ENCODE measurements at regions not wholly inside any gene's neighbourhood (a gene's known extent, or its start where the extent isn't known, plus 50 kb on each side); places are given as distances from the start of the nearest gene placed in this dataset.
A peak's percentile ranks its signal among the peaks of the same experiment; 100 is the strongest.

GRCh38 chr12:88329833-88330232, 187.7 kb downstream of the TMTC3 start:
- H3K4me1 ChIP-seq (ENCODE audit: control insufficient read depth, insufficient read depth, low read length) = peaks cover 7% of the 10 kb centered on the region
- no peak overlapping the region for H3K9ac ChIP-seq (ENCODE audit: low read depth, low read length)
- peaks cover 3% of the 10 kb centered on the region; the same call in 1 of the 2 replicates for H4K20me1 ChIP-seq (ENCODE audit: insufficient read depth, low read length)
- H2AK9ac ChIP-seq (replicated peaks; ENCODE audit: low read depth, low read length, poor library complexity) = no peak overlapping the region
- H2BK120ac ChIP-seq (ENCODE audit: low read depth, low read length) = no peak overlapping the region
- H3K36me3 ChIP-seq (ENCODE audit: control insufficient read depth, insufficient read depth, low read length) = no peaks in the 10 kb centered on the region
- no peaks in the 10 kb centered on the region for H3K27me3 ChIP-seq (ENCODE audit: control insufficient read depth, insufficient read depth, low read length)
- BruUV-seq (replicated peaks) = no TSS peak
- no peak overlapping the region; the same call in 1 of the 2 replicates for H2BK20ac ChIP-seq (ENCODE audit: low read depth, low read length)
- POLR2A ChIA-PET (ENCODE audit: unreplicated experiment) = no interaction called here
- no peak overlapping the region for H3K4ac ChIP-seq (ENCODE audit: low read depth, low read length)
- H2AK5ac ChIP-seq (ENCODE audit: low read depth, low read length) = no peak overlapping the region
- intact Hi-C loops (cut with micrococcal nuclease) = loop anchor here (5.0 to 10.0 kb wide), 3 partner anchors 195 to 665 kb away; no protein-coding TSS in a partner anchor
- ATAC-seq (ENCODE audit: low read depth) (no peak), DNase-seq (no peak)
- no peak overlapping the region for H3K27ac ChIP-seq (ENCODE audit: insufficient read depth, low read length)
- peak overlapping the region; percentile 46; the same call in 1 of the 2 replicates for H3K18ac ChIP-seq (ENCODE audit: low read depth, low read length)
- H4K91ac ChIP-seq (ENCODE audit: insufficient read depth, low read depth, low read length) = no peak overlapping the region
- H3K79me1 ChIP-seq (ENCODE audit: low read depth in 1 of 2, low read length in 2 of 2) = no peaks in the 10 kb centered on the region
- H4K5ac ChIP-seq (ENCODE audit: low read depth, low read length) = no peak overlapping the region
- no peak overlapping the region for H2BK5ac ChIP-seq (ENCODE audit: low read depth, low read length, poor library complexity, severe bottlenecking)
- no peak for TF ChIP-seq POLR2A (IDR thresholded peaks at IDR 0.05; ENCODE audit: low read depth, low read length)
- no peak for TF ChIP-seq RAD21 (IDR thresholded peaks at IDR 0.05; ENCODE audit: low read length)
- TF ChIP-seq RFX5 (IDR thresholded peaks at IDR 0.05; ENCODE audit: low read depth, low read length) = no peak
- no peak for TF ChIP-seq BHLHE40 (IDR thresholded peaks at IDR 0.05; ENCODE audit: low read depth, low read length)
- no peak for TF ChIP-seq NFE2L2 (IDR thresholded peaks at IDR 0.05; ENCODE audit: low read depth, low read length)
- TF ChIP-seq ELK1 (IDR thresholded peaks at IDR 0.05; ENCODE audit: borderline replicate concordance, low read depth, low read length) = no peak
- TF ChIP-seq CTCF (conservative IDR thresholded peaks at IDR 0.05; ENCODE audit: low read depth, low read length) = no peak
- TF ChIP-seq SMC3 (IDR thresholded peaks at IDR 0.05; ENCODE audit: low read depth, low read length) = no peak
- no peak for TF ChIP-seq CHD1 (IDR thresholded peaks at IDR 0.05; ENCODE audit: low read depth, low read length)
- no peak for TF ChIP-seq USF2 (IDR thresholded peaks at IDR 0.05; ENCODE audit: low read depth, low read length)
- no peak for TF ChIP-seq MXI1 (IDR thresholded peaks at IDR 0.05; ENCODE audit: borderline replicate concordance, low read depth, low read length)
- no peak for TF ChIP-seq MAFK (IDR thresholded peaks at IDR 0.05; ENCODE audit: low read depth, low read length)
- no peak for TF ChIP-seq RCOR1 (IDR thresholded peaks at IDR 0.05; ENCODE audit: insufficient replicate concordance, low read length)
- no peak for TF ChIP-seq MAZ (IDR thresholded peaks at IDR 0.05; ENCODE audit: borderline replicate concordance, low read depth, low read length)
- TF ChIP-seq CEBPB (IDR thresholded peaks at IDR 0.05; ENCODE audit: low read depth, low read length) = no peak
- CTCF ChIA-PET = no interaction called here
- H3K9me3 ChIP-seq (ENCODE audit: control insufficient read depth, insufficient read depth, low read length) = no peaks in the 10 kb centered on the region
- no peak overlapping the region for H3K4me3 ChIP-seq (ENCODE audit: insufficient read depth, low read depth, low read length)
- H3K14ac ChIP-seq (replicated peaks; ENCODE audit: low read depth, low read length) = no peak overlapping the region
- no peaks in the 10 kb centered on the region; the same call in 1 of the 2 replicates for H3K9me1 ChIP-seq (ENCODE audit: insufficient read depth, low read length)
- H3K4me2 ChIP-seq (ENCODE audit: low read depth, low read length) = no peak overlapping the region
- no peak overlapping the region for H3K56ac ChIP-seq (ENCODE audit: extremely low read depth, insufficient read depth, low read length)
- in situ Hi-C loops (cut with MboI; ENCODE audit: low sequenced_read_pairs) = no loop called here
- H4K8ac ChIP-seq (ENCODE audit: low read depth in 2 of 2, low read length in 2 of 2) = no peak overlapping the region
- H2BK15ac ChIP-seq (ENCODE audit: low read depth, low read length) = no peak overlapping the region
- dilution Hi-C loops (cut with HindIII; ENCODE audit: low sequenced_read_pairs, unreplicated experiment) = no loop called here
- H2AFZ ChIP-seq (replicated peaks; ENCODE audit: low read length, poor library complexity) = no peak overlapping the region
- H3K23ac ChIP-seq (ENCODE audit: low read depth, low read length) = no peak overlapping the region

Measured in IMR-90 (cell line).